ENCODE measurements at regions not wholly inside any gene's neighbourhood (a gene's known extent, or its start where the extent isn't known, plus 50 kb on each side); places are given as distances from the start of the nearest gene placed in this dataset.

GRCh38 chr21:15534450-15534886, 195.3 kb upstream of the USP25 start:
- Histone ChIP-seq H3K4me1 (no peaks in the 10 kb centered on the region), H3K4me3 (no peak overlapping the region), H3K27me3 (no peaks in the 10 kb centered on the region), H3K9me3 (no peaks in the 10 kb centered on the region), H3K36me3 (no peaks in the 10 kb centered on the region), H3K27ac (no peak overlapping the region)
- TF ChIP-seq, protein P1, sequence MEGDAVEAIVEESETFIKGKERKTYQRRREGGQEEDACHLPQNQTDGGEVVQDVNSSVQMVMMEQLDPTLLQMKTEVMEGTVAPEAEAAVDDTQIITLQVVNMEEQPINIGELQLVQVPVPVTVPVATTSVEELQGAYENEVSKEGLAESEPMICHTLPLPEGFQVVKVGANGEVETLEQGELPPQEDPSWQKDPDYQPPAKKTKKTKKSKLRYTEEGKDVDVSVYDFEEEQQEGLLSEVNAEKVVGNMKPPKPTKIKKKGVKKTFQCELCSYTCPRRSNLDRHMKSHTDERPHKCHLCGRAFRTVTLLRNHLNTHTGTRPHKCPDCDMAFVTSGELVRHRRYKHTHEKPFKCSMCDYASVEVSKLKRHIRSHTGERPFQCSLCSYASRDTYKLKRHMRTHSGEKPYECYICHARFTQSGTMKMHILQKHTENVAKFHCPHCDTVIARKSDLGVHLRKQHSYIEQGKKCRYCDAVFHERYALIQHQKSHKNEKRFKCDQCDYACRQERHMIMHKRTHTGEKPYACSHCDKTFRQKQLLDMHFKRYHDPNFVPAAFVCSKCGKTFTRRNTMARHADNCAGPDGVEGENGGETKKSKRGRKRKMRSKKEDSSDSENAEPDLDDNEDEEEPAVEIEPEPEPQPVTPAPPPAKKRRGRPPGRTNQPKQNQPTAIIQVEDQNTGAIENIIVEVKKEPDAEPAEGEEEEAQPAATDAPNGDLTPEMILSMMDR (IDR thresholded peaks at IDR 0.05): no peak
- peak; percentile 54 for ATAC-seq
- intact Hi-C loops (cut with DNase I): no loop called here
- DNase-seq: no peak

GRCh38 chr21:15539376-15539775, 190.4 kb upstream of the USP25 start:
- TF ChIP-seq, protein P1 (IDR thresholded peaks at IDR 0.05): no peak
- Histone ChIP-seq H3K27ac (no peak overlapping the region), H3K9me3 (no peaks in the 10 kb centered on the region), H3K36me3 (no peaks in the 10 kb centered on the region), H3K4me3 (no peak overlapping the region), H3K27me3 (no peaks in the 10 kb centered on the region), H3K4me1 (no peaks in the 10 kb centered on the region)
- ATAC-seq (no peak), DNase-seq (no peak)
- intact Hi-C loops (cut with DNase I): no loop called here

- no peak overlapping the region for H3K27ac ChIP-seq
- H3K27me3 ChIP-seq: no peaks in the 10 kb centered on the region
- intact Hi-C loops (cut with DNase I): no loop called here
- DNase-seq (no peak), ATAC-seq (no peak)
- H3K36me3 ChIP-seq: no peaks in the 10 kb centered on the region
- H3K9me3 ChIP-seq: no peaks in the 10 kb centered on the region
- TF ChIP-seq, protein P1 (IDR thresholded peaks at IDR 0.05): no peak
- H3K4me1 ChIP-seq: no peaks in the 10 kb centered on the region
- no peak overlapping the region for H3K4me3 ChIP-seq
Measured at GRCh38 chr21:15543473-15543872, 186.3 kb upstream of the USP25 start.

GRCh38 chr21:15549671-15550070, 180.1 kb upstream of the USP25 start:
- Histone ChIP-seq H3K4me3 (no peak overlapping the region), H3K9me3 (no peaks in the 10 kb centered on the region), H3K36me3 (no peaks in the 10 kb centered on the region), H3K4me1 (no peaks in the 10 kb centered on the region), H3K27ac (no peak overlapping the region), H3K27me3 (no peaks in the 10 kb centered on the region)
- ATAC-seq: no peak
- TF ChIP-seq, protein P1 (IDR thresholded peaks at IDR 0.05): no peak
- intact Hi-C loops (cut with DNase I): no loop called here
- DNase-seq: no peak

- no peaks in the 10 kb centered on the region for H3K27me3 ChIP-seq
- no peak overlapping the region for H3K4me3 ChIP-seq
- intact Hi-C loops (cut with DNase I): no loop called here
- no peaks in the 10 kb centered on the region for H3K4me1 ChIP-seq
- TF ChIP-seq, protein P1 (IDR thresholded peaks at IDR 0.05): peak; percentile 51
- H3K27ac ChIP-seq: no peak overlapping the region
- H3K36me3 ChIP-seq: no peaks in the 10 kb centered on the region
- ATAC-seq (peak; percentile 64), DNase-seq (no peak)
- no peaks in the 10 kb centered on the region for H3K9me3 ChIP-seq
Measured at GRCh38 chr21:15552914-15553494, 176.8 kb upstream of the USP25 start.

GRCh38 chr21:15557925-15558324, 171.9 kb upstream of the USP25 start:
- TF ChIP-seq, protein P1 (IDR thresholded peaks at IDR 0.05): no peak
- Histone ChIP-seq H3K36me3 (no peaks in the 10 kb centered on the region), H3K27me3 (no peaks in the 10 kb centered on the region), H3K4me1 (no peaks in the 10 kb centered on the region), H3K27ac (no peak overlapping the region), H3K4me3 (no peak overlapping the region), H3K9me3 (no peaks in the 10 kb centered on the region)
- no peak for ATAC-seq
- intact Hi-C loops (cut with DNase I): no loop called here
- DNase-seq: no peak
